ENCODE measurements at regions not wholly inside any gene's neighbourhood (a gene's known extent, or its start where the extent isn't known, plus 50 kb on each side); places are given as distances from the start of the nearest gene placed in this dataset.
A peak's percentile ranks its signal among the peaks of the same experiment; 100 is the strongest.

DNA sequence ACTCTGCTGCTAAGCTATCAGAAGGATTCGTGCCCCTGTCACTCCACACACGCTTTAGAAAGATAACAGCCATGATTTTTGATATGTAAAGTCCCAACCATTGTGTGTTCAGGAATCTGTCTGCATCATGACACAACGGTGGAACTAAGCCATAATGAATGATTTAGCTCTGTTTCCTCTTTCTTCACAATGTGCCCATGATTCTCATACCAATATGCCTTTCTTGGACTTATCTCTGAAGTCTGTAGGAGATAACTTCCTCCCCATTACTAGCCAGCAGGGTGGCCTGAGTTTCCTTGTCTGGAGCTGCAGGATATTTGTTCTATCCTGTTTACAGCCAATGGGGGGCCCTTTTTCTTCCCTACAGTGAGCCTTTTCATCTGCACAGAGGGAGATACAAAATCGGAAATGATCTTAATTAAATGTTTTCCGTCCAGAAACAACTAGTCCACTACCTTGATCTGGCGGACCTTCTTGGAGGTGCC lies 511.7 kb downstream of the USP25 start:
- peak; percentile 79 for DNase-seq

DNA sequence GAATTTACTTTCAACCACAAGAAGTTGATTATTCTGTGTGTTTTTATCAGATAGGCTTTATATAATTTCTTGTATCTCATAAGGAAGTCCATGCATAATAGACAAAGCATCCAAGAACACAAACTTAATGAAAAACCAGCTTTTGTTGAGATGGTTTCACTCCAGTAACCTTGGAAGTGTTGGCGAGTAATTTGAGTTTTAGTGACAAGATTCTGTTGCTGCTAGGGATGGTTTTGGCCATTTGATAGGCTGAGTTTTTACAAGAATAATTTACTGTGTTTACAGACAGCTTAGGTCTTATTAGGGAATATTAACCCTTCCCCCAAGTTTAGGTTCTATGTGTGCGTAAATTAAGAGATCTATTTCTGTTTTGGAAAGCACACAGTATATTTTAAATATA lies 513.6 kb downstream of the USP25 start:
- no peak for DNase-seq

DNA sequence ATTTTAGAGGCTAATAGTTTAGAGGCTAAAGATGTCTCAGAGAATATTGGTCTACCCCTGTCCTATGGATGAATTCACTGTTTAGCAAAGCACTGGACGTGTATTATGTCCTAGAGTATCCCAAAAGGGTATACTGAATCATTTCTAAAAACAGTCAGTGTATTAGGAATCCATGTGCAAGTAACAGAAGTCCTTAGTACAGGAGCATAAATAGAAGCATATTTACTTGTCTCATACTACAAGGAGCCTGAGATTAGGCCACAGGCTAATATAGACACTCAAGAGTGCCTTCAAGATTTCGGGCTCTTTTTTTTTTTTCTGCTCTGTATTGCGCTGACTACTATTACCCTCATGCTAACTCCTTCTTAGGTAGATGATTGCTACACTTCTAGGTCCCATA lies 518.9 kb downstream of the USP25 start:
- no peak for DNase-seq

DNA sequence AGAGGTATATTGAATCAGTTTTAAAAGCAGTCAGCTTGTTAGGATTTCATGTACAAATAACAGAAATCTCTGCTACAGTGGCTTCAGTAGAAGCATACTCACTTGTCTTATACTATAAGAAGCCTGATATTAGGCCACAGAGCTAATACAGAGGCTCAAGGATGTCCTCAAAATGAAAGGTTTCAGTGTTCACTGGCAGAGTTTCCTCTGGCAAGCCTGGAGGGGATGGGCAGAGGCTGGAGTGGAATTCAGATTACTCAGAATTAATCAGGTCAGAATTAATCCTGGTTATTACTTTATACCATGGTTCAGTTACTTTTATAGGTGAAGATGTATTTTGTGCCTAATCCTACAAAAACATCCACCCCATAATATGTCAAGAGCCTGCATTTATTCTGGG lies 520.5 kb downstream of the USP25 start:
- no peak for DNase-seq

DNA sequence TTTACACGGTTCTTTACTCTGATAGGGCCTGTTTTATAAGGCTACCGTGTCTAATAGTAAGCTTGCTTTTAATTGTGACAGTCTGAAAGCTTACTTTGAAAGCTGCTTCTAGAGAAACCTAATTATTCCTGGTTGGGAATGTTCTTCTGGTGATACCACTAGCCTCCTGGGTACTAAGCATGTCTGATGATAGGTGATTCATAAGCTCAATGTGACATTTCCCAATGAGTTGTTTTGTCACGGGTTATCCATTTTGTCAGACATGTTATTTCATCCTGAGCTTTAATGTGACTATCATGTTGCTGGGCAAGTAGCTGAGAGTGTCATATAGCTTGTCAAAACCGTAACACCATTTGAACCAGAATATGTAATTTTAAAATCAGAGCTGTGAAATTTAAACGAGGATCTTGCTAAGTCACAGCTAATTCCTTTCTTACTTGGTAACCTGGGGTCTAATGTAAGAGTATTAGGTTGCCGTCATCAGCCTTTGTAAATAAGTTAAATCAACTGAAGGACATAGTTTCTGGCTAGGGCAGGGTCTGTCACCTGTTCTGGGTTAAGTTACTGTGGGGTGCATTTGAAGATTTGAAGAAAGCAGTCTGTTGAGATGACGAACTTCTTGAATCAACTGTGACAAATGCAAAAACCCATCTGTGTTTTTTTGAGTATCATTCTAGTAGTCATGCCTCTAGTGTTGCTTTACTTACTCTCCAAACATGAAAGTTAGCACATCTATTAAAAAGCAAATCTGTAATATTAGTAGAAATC lies 529.2 kb downstream of the USP25 start:
- DNase-seq = no peak

DNA sequence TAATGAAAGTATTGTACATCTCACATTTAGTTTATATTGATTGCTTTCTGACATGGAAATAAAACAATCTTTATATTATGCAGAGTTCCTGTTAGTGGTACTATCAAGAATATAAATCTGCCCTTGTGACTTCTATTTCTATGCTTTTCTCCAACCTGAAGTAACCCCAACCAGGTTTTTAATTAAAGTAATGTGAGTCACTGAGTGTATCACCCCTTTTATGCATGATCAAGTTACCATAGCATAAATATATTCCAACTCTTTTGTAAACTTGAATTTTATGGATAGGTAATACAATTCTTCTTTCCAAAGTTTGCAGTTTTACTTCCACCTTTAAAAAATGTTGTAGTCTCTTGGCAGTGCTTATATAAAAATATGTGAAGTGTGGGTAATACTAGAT lies 532.3 kb downstream of the USP25 start:
- DNase-seq = no peak

DNA sequence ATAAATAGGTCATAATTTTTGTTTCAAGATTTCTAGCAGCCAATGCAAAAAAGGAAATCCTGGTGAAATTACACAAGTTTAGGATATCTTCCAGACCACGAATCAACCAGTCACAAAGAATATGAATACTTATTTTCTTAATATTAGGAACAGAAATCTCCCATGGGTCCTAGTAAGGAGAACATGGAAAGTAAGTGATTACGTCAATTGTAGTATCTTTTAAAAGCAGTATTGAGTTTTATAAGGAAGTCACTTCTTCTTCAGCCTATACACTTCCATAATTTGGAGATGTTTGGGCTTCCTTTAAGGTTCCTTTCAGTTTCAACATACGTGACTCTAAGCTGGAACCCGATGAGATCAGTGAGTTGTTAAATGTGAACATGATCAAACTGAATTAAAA lies 534.5 kb downstream of the USP25 start:
- DNase-seq = peak; percentile 21

DNA sequence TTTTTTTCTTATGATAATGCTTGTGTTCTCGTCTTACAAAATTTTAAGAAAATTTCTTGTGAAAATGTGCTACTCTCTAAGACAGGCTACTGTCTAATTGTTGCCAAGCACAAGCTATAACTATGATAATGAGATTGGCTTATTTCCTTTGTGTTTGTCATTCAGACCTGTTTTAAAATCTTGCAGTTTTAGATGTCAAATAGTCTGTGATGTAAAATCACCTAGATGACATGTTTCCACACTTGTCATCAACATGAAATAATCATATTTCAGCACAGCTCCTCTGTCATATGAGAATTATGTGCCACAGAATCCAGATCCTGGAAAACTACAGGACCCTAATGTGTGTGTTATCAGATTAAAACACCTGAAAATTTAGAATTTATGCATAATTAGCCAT lies 539.7 kb downstream of the USP25 start:
- no peak for DNase-seq

DNA sequence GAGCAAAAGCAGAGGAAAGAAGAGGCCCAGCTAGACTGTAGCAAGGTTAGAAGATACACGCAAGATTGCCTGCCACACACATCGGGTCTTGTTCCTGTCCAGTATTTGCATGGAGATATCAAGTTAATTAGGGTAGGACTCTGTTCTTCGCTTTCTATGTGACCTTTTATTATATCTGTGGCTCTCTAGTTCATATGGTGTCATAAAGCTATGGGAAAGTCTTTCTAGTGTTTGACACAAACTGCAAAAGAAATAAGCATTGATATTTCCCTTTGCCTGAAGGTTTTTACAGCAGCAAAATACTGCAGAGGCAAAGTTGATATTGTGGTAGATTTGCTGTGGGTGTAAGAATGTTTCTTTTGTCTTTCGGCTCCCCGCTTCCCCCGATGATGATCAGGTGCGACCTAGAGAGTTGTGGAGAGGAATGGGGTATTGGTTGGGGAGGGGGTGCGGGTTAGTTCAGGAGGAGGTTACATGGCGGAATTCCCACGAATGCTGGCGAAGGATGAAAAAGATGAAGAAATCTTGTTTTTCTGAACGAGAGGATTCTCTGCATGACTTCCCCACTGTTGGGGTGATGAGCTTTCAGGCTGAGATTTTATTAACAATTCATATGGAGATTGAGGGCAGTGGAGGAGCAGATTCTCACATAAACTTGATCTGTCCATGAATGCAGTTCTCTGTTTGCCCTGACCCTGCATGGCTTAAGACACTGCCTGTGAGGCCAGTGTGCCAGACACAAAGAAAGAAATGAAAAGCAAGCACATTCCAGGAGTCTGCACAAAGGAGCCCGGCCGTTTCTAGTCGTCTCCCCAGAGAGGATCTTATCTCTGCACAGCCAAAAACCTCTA lies 550.2 kb downstream of the USP25 start:
- no peak for DNase-seq

DNA sequence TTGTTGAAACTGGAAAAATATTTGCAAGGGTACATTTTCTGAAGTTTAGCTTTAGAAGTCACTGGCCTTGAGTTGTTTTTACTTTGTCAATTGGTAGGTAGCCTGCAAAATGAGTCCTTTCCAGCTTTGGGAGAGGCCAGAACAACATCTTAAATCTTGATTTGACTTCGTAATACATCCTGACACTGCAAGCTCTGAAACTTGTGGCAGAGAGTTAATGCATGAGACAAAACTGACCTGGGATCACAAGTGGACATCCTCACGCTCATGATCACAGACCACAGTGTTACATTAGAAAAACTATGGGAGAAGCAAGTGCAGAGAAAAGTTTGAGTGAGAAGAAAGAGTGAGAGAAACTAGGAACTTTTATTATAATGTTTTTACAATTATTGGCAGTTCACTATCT lies 550.9 kb downstream of the USP25 start:
- no peak for DNase-seq

DNA sequence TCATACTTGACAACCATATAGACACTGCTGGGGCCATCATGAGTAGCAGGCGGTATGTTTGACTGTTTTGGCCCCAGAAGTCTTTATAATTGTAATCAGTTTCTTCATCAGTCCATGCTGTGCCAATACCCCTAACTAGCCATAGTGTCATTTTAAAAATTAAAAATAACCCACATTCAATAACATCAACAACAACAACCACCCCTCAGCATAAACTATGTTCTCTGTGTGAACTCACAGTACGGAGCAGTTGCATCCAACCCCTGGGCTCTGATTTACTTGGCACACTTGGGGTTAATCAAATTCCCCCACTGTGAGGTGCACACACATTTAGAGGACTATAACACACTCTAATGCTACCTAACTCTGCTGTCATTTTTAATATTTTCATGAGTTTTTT lies 553.7 kb downstream of the USP25 start:
- no peak for DNase-seq

DNA sequence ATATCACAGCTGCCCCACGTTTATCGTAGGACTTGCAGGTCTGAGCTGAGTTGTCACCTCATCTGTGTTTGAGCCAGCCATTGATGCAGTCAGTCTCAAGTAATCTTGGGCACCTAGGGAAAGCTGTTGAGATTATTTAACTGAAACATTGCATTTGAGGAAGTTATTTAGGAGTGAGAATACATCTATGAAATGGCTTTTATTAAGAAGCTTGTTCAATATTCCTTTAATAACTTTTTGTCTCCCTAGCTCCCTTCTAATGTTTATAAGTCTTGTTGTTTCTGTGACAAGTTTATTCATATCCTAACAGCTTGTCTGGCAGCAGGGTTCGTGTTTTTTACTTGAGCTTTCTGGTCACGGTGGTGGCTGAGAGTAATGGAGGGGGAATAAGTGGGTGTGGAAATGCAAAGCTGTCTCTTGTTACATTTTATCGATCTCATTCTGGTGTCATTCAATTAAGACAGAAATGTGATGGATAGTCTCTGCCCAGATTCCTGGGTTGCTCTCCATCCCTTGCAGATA lies 555.9 kb downstream of the USP25 start:
- no peak for DNase-seq

DNA sequence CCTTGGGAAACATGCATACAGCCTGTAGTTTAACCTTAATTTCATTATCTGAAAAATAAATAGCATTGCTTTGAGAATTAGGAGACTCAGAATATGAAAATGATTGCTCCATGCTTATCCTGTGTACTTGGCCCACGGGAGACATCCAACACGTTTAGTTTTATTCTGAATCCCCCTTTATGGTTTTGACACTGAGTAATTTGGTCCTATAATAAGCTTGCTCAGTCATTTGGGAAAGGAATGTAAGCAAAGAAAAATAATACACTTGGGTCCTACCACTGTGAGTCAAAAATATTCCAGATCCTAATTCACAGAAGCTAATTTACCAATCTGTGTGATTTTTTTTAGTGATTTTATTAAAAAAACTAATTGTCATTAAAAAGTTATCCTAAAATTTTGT lies 557.3 kb downstream of the USP25 start:
- no peak for DNase-seq

DNA sequence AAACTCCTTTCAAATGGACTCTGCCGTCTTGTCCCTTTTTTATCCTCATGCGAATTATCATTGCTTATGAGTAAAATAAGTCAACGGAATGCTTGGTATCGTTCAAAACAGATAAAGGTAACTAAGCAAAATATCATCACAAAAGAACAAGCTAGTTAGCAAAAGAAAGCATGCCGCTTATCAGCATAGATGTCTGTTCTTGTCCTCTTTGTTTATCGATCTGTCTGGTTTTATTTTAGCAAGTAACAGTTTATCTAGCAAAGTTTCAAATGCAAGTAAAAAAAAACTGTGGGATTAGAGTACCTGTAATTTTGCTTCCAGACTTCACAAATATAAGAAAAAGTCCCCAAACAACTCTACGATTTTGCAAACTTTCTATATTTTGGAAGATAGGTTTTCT lies 561.5 kb downstream of the USP25 start:
- DNase-seq = no peak

DNA sequence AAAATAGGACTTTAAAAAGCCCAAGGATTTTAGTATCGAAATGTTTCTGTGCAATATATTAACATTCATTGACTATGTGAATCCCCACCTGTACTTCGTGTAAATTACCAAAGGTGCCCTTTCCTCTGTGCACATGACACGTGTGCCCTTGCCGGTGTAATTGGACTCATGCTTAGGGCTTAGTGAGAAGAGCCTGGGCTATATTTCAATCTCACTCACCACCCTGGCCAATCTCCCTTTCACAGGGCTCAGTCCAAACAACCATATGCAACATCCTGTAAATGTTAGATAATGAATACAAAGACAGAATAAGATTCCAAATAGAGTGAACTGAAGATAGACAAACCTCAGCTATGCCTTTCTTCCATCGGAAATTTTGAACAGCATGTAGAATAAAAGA lies 564.3 kb downstream of the USP25 start:
- no peak for DNase-seq

DNA sequence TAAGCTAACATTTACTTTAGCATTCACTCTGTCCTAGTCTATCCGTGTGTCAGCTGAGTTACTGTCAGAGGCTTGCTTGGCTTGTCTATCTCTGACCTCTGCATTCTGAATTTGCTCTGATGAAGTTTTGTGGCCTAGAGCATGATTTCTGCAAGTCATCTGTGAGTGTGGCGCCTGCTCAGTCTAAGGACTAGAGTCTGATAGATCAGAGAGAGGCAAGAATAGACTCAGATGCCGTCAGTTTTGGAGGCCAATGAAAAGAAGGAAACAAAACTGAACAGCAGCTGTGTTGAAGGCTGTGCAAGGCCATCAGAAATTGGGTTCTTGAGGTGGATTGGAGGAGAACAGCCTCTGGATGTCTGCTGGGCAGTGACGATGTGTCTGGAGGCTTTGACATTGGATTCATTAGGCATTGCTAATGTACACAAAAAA lies 573.1 kb downstream of the USP25 start:
- DNase-seq = peak; percentile 85

DNA sequence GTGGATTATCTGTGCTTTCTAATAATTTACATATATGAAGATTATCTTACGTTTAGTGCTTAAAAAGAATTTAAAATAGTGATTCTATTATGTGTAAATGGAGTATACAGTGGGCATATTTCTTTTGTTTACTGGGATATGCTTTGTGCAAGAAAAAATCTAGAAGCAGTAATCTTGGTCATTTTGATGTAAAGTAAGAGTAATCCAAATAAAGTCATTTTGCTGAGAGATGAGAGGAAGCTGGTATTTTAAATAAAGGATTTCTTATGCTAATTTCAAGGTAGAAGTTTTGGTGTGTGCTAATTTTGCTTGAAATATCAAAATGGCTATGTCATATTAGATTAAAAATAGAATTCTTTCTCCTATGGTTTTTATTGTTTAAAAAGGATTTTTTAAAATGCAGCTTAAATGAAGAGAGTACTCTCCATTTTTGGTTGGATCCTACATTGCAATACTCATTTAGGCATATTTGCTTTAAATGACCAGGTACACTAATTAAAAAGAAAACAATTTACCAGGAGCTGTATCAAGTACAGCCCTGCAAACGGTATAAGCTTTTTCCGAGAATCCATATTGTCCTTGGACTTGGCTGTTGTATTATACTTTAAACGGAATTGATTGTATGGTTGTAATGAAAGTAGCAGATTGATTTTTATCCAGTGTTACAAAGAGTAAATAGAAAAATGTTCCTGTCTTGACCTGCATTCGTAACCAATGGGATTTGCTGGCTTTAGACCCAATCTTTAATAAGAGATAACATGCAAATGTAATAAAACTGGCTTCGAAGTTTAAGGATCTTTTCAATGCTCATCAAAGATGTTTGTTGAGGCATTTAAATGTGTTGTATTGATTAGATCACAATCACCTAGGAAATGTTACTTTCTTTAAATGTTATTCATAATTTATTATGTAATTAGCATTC lies 574.7 kb downstream of the USP25 start:
- no peak for DNase-seq

DNA sequence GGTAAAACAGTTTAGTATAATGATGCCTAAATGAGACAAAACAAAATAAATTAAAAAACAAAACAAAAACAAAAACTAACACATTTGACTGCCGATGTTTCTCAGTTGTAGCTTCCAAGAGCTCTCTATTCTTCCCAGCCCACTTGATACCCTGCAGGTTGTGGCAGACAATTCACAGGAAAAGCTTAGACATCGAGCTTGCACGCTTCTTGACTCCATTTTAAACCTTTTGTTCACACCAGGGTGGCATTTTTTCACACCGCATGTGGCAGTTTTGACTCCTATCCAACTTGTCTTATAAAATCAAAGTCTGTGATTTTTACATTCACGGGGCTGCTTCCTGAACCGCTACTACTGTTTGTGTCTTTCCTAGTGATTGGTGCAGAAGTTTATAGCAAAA lies 575.9 kb downstream of the USP25 start:
- DNase-seq = peak; percentile 40

DNA sequence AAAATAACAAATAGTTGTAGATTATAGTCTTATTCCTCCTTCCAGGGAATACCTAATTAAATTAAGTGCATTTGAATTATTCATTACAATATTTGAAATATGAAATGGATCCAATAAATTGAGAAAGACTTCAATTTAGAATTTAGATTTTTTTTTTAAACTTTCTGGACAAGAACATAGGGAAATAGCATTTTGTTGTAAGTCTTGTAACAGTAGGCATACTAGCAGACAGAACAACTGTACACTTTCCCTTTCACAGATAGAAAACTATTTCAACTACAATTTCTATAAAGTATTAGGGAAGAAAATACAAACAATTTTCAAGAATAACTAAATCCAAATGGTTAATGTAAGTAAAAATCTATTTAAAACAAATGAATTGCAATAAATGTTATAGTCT lies 577.5 kb downstream of the USP25 start:
- no peak for DNase-seq

DNA sequence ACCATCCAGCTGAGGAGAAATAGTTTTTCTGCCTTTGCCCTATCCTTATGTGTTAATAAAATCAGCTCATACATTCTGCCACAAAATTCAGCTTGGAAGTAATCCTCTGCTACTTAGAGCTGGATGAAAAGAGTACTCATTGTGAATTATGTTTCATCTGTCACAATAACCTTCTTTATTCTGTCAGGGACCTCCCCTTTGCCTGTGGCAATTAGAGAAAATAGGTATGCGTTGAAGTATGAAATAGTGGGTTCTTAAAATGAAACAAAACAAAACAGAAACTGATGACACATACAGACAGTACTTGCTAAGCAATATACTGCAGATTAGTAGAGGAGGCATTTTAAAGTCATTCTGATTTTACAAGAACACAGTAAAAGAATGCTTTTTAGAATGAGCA lies 578.5 kb downstream of the USP25 start:
- no peak for DNase-seq

DNA sequence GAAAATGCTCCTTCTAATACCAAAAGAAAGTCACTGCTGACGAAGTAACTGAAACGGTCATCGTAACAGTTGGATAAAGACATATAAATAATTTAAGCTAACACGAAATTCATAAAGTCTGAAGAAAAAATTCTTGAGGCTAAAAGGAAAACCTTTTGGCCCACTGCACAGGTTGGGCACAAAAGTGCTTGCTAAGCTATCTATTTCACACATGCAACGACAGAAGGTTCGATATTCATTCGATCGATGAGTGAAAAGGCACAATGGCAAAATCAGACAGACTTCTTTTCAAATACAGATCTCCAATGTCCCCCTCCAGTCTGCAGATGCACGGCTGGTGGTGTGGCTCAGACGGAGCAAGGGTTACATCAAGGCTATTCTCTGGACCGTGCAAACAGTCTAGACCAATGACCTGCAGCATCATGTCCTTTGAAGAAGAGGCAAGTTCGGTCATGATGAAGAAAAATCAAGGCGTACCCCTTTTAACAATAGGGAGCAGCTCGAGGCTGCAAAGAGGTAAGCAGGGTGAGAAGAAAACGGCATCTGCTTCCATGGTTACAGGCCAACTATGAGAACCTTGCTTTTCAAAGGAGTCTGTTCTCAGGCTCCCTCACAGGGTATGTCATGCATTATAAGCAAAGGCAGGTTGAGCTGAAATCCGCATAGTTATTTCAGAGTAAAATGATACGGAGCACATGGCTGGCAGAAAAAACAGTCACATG lies 579.6 kb downstream of the USP25 start:
- DNase-seq = no peak

DNA sequence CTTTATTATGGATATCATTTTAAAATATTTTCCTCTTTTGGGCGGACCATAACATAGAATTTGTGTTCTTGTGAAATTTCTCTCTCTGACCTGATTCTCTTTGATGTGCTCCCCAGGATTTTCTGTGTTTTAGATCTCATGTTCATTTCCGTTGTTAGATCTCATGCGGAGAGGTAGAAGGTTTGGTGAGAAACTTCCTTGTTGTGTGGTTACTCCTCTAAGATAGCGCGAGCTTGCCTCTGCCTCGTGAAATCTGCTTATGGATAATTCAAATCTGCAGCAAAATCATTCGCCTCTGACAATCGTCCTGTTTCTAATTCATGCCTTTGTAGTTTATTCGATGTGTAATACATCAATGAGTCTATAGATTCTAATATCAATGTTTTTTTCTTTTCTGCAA lies 580.4 kb downstream of the USP25 start:
- no peak for DNase-seq
